Astrocyte of the spinal cord (primary cell): ENCODE measurements at regions not wholly inside any gene's neighbourhood (a gene's known extent, or its start where the extent isn't known, plus 50 kb on each side); places are given as distances from the start of the nearest gene placed in this dataset.

ENCODE experiments used
- DNase-seq: peaks from one replicate; pipeline ENCODE4 v3.0.0; 2011; ENCODE audit warnings: low read depth, low spot score
- H3K4me3 ChIP-seq: 2 replicates; pipeline ENCODE4 v1.5.1; 2011; ENCODE audit warnings: low read depth, mild to moderate bottlenecking, low read length, moderate library complexity
- in situ Hi-C: cut with HindIII; loops from 2 replicates; pipeline ENCODE4 v1.10.0; 2017; ENCODE audit warnings: low sequenced_read_pairs
- TF ChIP-seq, protein P1 (sequence below): IDR thresholded peaks from 2 replicates; pipeline ENCODE4 v1.5.1; 2012; ENCODE audit warnings: low read depth, mild to moderate bottlenecking, low read length, inconsistent platforms

DNA sequence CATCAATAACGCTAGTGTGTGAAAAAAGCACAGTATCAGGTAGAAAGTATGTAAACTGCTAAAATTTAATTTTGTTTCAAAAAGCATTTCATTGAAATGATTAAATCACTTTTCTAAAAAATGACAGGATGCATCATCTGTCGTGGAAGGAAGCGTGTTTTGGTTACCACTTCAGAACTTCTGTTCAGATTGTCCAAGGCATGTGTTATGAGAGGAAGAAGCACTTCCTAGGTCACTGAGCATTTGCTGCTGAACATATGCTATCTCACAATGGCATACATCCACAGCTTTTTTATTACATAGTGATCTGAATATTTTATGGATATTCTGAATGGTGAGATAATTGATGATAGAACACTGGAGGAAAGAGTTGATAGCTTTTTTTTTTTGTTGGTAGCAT lies 737.5 kb downstream of the SATB2 start:
- TF ChIP-seq, protein P1, sequence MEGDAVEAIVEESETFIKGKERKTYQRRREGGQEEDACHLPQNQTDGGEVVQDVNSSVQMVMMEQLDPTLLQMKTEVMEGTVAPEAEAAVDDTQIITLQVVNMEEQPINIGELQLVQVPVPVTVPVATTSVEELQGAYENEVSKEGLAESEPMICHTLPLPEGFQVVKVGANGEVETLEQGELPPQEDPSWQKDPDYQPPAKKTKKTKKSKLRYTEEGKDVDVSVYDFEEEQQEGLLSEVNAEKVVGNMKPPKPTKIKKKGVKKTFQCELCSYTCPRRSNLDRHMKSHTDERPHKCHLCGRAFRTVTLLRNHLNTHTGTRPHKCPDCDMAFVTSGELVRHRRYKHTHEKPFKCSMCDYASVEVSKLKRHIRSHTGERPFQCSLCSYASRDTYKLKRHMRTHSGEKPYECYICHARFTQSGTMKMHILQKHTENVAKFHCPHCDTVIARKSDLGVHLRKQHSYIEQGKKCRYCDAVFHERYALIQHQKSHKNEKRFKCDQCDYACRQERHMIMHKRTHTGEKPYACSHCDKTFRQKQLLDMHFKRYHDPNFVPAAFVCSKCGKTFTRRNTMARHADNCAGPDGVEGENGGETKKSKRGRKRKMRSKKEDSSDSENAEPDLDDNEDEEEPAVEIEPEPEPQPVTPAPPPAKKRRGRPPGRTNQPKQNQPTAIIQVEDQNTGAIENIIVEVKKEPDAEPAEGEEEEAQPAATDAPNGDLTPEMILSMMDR: no peak
- no peak overlapping the region for H3K4me3 ChIP-seq
- no peak for DNase-seq
- in situ Hi-C loops: no loop called here

DNA sequence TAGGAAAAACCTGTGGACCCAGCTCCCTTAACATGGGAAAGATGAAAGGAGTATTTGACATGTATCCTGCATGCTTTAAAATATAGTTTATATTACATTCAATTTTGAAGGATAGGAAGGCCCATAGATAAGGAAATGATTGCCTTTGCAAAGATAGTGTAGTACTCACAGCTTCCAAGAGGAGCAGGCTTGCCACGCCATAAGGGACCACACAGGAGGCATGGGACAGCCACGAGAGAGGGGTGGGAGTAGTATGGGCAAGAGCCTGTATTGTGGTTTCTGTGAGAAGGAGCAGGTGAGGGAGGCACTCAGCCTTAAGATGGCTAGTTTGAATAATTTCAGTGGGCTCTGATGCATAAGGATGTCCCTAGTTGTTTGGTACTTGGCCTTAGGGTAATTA lies 740.3 kb downstream of the SATB2 start:
- no peak for DNase-seq
- in situ Hi-C loops: no loop called here
- TF ChIP-seq, protein P1: no peak
- H3K4me3 ChIP-seq: no peak overlapping the region

DNA sequence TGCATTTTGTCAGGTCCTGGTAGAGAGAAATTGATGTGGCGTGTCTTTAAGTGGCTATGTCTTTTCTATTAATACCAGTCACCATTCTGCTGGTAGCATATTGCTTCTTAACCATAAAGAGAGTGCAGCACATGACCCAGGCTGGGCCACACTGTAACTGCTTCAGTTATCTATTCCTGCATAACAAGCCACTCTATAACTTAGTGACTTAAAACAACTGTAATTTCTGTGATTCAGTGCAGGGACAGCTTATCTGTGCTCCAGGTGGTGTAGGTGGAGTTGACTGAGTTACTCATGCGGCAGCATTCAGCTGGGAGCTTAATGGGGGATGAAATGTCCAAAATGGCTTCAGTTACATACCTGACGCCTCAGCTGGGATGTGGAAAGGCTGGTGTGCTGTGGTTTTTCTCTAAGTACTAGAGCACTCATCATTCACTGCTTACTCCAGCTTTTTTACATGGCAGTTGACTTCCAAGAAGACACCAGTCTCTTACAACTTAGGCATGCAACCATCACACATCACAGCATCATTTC lies 742.4 kb downstream of the SATB2 start:
- in situ Hi-C loops: no loop called here
- TF ChIP-seq, protein P1: no peak
- DNase-seq: no peak
- H3K4me3 ChIP-seq: no peak overlapping the region

- in situ Hi-C loops: no loop called here
- H3K4me3 ChIP-seq: no peak overlapping the region
- no peak for DNase-seq
- TF ChIP-seq, protein P1: no peak
Observed at GRCh38 chr2:198712485-198712884, 745.3 kb downstream of the SATB2 start.

DNA sequence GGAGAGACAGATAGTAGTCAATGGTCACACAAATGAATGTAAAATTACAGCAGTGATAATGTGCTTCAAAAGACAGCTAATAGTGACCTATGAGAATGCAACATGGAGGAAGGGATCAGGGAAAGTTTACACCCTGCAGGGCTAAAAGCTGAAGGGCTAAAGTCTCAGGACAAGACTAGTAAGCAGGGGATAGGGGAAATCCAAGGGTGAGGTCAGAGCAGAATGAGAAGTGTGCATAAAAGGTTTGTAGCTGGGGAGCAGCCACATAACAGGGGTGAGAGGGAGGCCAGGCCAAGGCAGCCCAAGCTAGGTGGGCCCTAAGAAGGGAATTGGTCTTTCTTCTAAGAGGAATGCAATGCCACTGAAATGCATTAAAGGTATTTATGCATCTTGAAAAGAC lies 746.3 kb downstream of the SATB2 start:
- no peak overlapping the region for H3K4me3 ChIP-seq
- TF ChIP-seq, protein P1: no peak
- in situ Hi-C loops: no loop called here
- no peak for DNase-seq

DNA sequence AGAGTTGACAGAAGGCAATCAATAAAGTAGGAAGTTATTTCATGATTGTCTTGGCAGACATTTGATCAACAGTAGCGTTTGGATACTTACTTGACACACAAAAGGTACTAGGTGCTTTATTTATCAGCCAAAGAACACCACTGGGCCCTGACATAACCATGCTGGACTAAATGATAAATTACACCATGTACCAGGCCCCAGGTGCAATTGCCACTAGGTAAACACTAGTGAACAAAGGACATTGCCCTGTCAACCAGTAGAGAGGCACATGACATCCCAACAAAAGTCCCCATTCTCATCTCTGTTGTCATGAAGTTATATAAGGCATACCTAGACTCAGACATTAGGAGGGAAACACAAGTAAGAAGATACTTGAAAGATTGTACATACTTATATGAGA lies 747.2 kb downstream of the SATB2 start:
- H3K4me3 ChIP-seq: no peak overlapping the region
- DNase-seq: no peak
- TF ChIP-seq, protein P1: no peak
- in situ Hi-C loops: no loop called here
